Stimulated activated naive CD8-positive, alpha-beta T cell treated with anti-CD3 and anti-CD28 coated beads, Interleukin-15, Interleukin-2, amounts not matched to agents 100 ng/mL and 50 ng/mL, for 24 hours (primary cell): ENCODE measurements at regions not wholly inside any gene's neighbourhood (a gene's known extent, or its start where the extent isn't known, plus 50 kb on each side); places are given as distances from the start of the nearest gene placed in this dataset.

ENCODE experiments used
- H3K27ac Mint-ChIP-seq: one replicate; pipeline ENCODE4 v1.8.0; 2021; ENCODE audit warnings: mild to moderate bottlenecking, mixed read lengths
- H3K27me3 Mint-ChIP-seq: one replicate; pipeline ENCODE4 v1.8.0; 2021; ENCODE audit warnings: mixed read lengths
- H3K36me3 Mint-ChIP-seq: one replicate; pipeline ENCODE4 v1.8.0; 2021; ENCODE audit warnings: low read depth, mixed read lengths
- H3K4me1 Mint-ChIP-seq: one replicate; pipeline ENCODE4 v1.8.0; 2021; ENCODE audit warnings: low read depth, mixed read lengths
- H3K4me3 Mint-ChIP-seq: one replicate; pipeline ENCODE4 v1.8.0; 2021; ENCODE audit warnings: mild to moderate bottlenecking, mixed read lengths
- H3K9me3 Mint-ChIP-seq: one replicate; pipeline ENCODE4 v1.8.0; 2021; ENCODE audit warnings: mixed read lengths

DNA sequence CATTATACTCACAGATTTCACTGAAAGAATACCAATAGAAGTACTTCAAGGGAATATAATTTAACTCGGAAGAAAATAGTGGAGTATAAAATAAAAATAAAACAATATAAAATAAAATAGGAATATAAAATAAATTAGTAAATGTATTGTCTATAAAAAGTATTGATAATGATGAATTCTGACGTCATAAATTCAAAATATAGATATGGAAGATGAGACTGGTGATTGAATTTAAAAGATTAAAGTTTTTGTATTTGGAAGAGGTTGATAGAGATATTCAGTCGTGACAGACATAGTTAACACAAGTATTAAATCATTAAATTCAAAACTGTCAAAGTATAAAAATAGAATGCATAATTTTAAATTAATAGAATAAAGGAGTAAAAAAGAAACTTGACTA is 964.9 kb upstream of the C9orf72 start:
- H3K27me3 Mint-ChIP-seq, result no peaks in the 10 kb centered on the region
- peaks cover 9% of the 10 kb centered on the region for H3K9me3 Mint-ChIP-seq
- no peak overlapping the region for H3K27ac Mint-ChIP-seq
- no peaks in the 10 kb centered on the region for H3K4me1 Mint-ChIP-seq
- no peak overlapping the region for H3K4me3 Mint-ChIP-seq
- no peaks in the 10 kb centered on the region for H3K36me3 Mint-ChIP-seq

DNA sequence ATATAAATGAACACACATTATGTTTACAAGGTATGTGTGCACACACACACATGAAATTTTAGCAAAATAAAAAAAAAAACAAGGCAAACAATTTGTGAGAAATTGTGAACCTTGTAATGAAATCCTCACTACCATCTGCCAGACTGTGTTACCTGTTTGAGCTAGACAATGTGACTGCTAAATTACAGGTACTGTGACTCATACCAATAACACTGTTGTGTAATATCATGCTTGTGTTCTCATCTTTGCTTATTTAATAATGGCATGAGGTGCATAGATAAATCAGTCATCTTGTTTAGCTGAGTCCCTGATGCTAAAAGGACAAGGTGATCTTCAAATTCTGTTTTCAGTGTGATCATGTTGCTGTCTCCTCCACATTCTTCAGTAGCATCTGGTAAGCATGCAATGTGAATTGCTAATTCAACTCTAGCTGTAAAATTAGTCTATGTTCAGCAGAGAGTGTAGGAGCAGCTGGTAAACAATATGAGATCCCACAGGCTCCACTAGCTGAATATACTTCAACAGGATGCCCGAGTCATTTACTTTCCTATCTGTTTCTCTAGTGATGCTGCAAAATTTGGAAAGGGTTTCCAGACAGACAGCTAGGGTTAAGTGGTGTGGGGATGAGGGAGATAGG is 966.3 kb upstream of the C9orf72 start:
- no peaks in the 10 kb centered on the region for H3K4me1 Mint-ChIP-seq
- H3K36me3 Mint-ChIP-seq, result no peaks in the 10 kb centered on the region
- H3K9me3 Mint-ChIP-seq, result peaks cover 9% of the 10 kb centered on the region
- no peaks in the 10 kb centered on the region for H3K27me3 Mint-ChIP-seq
- no peak overlapping the region for H3K4me3 Mint-ChIP-seq
- H3K27ac Mint-ChIP-seq, result no peak overlapping the region

DNA sequence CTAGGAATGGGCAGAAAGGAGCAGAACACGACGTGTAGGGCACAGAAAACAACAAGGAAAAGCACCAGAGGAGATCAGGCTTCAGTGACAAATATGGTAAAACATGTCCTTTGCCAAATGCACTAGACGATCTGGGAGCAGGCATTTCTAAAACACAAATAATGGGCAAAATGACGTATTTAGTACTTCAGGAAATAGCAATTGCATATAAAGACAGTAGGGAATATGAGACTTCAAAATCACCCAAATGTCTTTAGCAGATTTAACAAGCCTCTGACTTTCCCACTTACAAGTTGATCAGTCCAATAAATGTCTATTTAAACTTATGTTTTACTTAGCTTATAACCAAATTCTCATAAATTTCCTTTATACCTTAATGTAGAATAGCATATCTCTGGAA is 969.6 kb upstream of the C9orf72 start:
- Mint-ChIP-seq H3K27me3 (no peaks in the 10 kb centered on the region), H3K4me3 (no peak overlapping the region), H3K27ac (no peak overlapping the region), H3K9me3 (peaks cover 9% of the 10 kb centered on the region), H3K36me3 (no peaks in the 10 kb centered on the region), H3K4me1 (no peaks in the 10 kb centered on the region)

DNA sequence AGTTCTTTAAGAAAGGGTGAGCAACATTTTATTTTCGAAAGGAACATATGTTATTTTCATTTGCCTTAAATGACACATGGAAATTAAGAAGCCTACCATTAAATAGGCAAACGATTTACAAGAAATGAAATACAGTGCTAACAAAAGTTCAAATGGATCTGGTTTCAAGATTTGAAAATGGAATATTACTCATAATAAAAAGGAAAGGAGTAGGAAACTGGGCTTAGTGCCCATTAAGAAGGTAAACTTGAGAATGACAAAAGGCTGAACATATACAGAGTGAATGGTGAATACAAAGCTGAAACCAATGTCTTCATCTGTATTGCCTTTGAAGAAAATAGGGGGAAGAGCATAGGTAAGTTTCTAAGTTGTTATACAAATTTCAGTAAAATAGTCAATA is 974.2 kb upstream of the C9orf72 start:
- no peaks in the 10 kb centered on the region for H3K36me3 Mint-ChIP-seq
- H3K4me1 Mint-ChIP-seq, result no peaks in the 10 kb centered on the region
- no peaks in the 10 kb centered on the region for H3K27me3 Mint-ChIP-seq
- H3K4me3 Mint-ChIP-seq, result no peak overlapping the region
- H3K9me3 Mint-ChIP-seq, result peaks cover 12% of the 10 kb centered on the region
- no peak overlapping the region for H3K27ac Mint-ChIP-seq

DNA sequence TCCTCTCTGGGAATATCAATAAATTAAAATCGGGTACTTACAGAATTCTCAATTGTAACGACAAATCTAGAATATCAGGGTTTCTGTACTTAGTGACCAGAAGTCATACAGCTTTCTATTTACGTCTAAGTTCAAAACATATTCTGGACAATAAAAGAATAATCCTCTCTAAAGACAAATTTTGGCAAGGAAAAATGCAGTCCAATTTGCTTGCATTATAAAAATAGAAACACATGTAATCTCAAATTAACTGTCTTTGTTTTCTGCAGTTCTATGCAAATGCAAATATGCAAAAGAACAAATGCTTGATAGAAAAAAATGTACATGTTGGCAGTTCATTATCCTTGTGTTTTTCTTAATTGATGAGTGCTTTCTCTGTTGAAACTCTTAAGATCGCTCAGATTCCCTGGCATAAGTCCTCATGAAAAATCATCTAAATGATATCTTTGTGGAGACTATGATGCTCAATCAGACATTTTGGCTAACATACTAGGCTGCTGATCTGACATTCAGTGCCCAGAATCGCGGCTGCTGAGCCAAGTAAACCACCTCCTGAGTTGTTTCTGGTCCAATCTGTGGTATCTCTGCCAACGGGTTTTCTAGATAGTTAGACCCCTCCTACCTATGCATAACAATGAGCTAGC is 990.1 kb upstream of the C9orf72 start:
- no peaks in the 10 kb centered on the region for H3K36me3 Mint-ChIP-seq
- H3K27me3 Mint-ChIP-seq, result no peaks in the 10 kb centered on the region
- no peaks in the 10 kb centered on the region for H3K4me1 Mint-ChIP-seq
- H3K4me3 Mint-ChIP-seq, result no peak overlapping the region
- no peak overlapping the region for H3K27ac Mint-ChIP-seq
- H3K9me3 Mint-ChIP-seq, result peaks cover 10% of the 10 kb centered on the region

DNA sequence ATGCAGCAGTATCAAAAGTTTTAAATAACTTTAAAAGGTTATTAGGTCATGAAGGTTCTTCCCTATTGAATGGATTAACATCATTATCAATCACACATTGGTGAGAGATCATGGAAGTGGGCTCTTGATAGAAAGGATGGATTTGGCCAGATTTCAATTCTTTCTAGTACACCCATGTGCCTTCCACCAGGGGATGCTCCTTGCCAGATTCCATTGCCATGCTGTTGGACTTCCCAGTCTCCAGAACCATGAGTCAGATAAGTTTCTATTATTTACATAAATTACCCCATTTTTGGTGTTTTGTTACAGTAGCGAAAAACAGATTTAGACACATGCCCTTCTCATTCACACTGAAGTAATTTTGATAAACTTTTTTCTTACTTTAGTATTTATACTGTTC is 1010.6 kb upstream of the C9orf72 start:
- no peaks in the 10 kb centered on the region for H3K27me3 Mint-ChIP-seq
- H3K4me1 Mint-ChIP-seq, result no peaks in the 10 kb centered on the region
- no peak overlapping the region for H3K4me3 Mint-ChIP-seq
- no peaks in the 10 kb centered on the region for H3K36me3 Mint-ChIP-seq
- no peak overlapping the region for H3K27ac Mint-ChIP-seq
- peaks cover 16% of the 10 kb centered on the region for H3K9me3 Mint-ChIP-seq

DNA sequence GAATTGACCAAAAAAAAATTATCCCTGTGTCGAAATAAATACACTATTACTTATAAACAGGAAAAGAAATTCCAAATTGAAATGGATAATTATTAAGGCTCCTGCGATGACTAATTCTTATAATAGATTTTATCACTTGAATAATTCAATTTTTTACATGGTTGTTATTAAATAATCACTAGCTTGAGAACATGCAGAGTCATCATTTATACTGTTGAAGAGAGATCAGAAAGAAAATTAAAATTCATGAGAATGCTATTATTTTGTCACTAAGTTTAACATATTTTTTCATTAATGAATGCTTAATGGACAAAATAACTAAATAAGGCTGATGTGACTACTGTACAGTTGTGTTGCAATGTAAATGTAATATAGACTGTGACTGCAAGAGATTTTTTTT is 1011.3 kb upstream of the C9orf72 start:
- Mint-ChIP-seq H3K27me3 (no peaks in the 10 kb centered on the region), H3K36me3 (no peaks in the 10 kb centered on the region), H3K4me3 (no peak overlapping the region), H3K9me3 (peaks cover 16% of the 10 kb centered on the region), H3K4me1 (no peaks in the 10 kb centered on the region), H3K27ac (no peak overlapping the region)

DNA sequence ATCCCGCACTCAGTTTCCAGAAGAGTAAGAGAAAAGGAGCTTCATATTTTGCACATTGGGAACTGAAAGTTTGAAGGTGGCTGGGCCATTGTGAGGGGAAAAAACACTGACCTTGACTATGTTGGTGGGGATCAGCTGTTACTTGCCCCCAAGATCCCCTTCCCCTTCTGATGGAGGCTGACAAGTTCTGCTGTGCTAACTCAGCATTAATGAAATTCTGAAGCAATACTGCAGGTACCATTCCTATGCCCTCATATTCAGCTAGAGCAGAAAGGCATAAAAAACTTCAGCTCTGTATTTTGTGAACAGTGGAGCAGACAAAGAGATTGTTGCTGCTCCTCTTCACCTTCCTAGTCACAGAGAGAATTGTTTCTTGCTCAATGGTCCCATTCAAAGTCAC is 1013.8 kb upstream of the C9orf72 start:
- no peak overlapping the region for H3K4me3 Mint-ChIP-seq
- no peaks in the 10 kb centered on the region for H3K27me3 Mint-ChIP-seq
- peaks cover 10% of the 10 kb centered on the region for H3K9me3 Mint-ChIP-seq
- no peak overlapping the region for H3K27ac Mint-ChIP-seq
- no peaks in the 10 kb centered on the region for H3K4me1 Mint-ChIP-seq
- H3K36me3 Mint-ChIP-seq, result no peaks in the 10 kb centered on the region

DNA sequence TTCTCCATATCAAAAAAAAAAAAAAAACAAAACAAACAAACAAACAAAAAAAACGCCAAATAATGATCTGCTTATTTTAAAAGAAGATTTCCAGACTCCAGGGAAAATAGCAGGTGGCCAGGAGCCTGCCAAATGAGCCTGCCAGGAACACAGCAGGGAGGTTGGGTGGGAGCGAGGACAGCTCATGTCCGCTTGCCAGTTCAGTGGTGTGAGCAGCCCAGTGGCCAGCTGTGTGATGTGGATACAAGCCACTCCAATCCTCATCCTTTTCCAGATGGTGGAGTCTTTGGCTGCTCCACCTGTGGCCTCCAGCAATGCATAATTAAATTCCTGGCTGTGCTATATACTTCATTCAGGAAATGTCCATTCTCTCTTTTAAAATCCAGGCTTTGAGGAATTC is 1025.1 kb upstream of the C9orf72 start:
- Mint-ChIP-seq H3K27me3 (no peaks in the 10 kb centered on the region), H3K4me3 (no peak overlapping the region), H3K9me3 (no peaks in the 10 kb centered on the region), H3K4me1 (no peaks in the 10 kb centered on the region), H3K36me3 (no peaks in the 10 kb centered on the region), H3K27ac (no peak overlapping the region)

DNA sequence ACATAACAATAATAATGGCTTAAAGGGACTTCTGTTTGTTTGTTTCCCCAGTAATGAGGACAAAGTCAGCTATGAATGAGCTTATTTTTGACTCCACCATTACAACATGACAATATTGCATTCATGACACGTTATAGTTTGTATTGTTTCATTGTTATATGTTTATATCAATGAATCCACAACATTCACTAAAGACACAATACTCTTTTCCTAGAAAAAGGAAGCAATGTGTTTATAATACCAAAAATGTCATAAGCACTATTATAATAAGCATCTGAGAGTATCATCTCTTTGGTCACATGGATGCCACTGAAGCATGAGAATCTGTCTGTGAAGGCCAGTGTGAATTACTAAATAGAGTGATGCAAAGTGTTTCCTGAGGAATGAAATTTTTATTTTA is 1026.9 kb upstream of the C9orf72 start:
- Mint-ChIP-seq H3K27ac (no peak overlapping the region), H3K4me1 (no peaks in the 10 kb centered on the region), H3K36me3 (no peaks in the 10 kb centered on the region), H3K9me3 (no peaks in the 10 kb centered on the region), H3K27me3 (no peaks in the 10 kb centered on the region), H3K4me3 (no peak overlapping the region)

DNA sequence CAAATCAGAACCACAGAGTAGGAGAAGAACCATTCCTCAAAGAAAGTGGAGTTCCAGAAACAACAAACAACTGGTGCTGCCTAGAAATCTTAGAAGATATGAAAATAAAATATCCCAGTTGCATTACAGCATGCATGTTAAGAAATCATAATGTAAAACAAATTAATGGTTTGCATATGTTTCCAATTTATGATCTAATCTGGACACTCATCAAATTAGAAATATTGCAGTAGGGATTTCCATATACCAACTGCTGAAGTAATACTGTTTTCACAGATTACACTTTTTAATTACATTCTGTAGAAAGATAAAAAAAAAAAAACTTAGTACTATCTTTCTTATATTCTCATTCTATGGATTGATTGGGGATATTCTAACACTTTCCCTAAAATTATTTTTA is 1034.6 kb upstream of the C9orf72 start:
- Mint-ChIP-seq H3K36me3 (no peaks in the 10 kb centered on the region), H3K4me3 (no peak overlapping the region)

DNA sequence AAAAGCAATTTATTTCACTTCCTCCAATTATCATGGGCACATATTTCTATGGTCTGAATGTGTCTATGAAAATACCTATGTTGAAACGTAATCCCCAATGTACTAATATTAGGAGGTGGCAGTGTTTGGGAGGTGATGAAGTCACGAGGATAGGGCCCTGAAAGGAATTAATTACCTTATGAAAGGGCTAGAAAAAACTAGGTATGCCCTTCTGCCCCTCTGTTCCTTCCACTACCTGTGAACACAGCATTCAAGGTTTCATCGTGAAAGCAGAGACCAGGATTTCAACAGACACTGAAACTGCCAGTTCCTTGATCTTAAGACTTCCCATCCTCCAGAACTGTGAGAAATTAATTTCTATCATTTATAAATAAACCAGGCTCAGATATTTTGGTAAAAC is 1037.1 kb upstream of the C9orf72 start:
- no peaks in the 10 kb centered on the region for H3K36me3 Mint-ChIP-seq
- H3K27me3 Mint-ChIP-seq, result no peaks in the 10 kb centered on the region
- no peak overlapping the region for H3K27ac Mint-ChIP-seq
- H3K4me3 Mint-ChIP-seq, result no peak overlapping the region
- H3K4me1 Mint-ChIP-seq, result no peaks in the 10 kb centered on the region
- no peaks in the 10 kb centered on the region for H3K9me3 Mint-ChIP-seq

More for the DNA sequence above, 1034.6 kb upstream of the C9orf72 start:
- Mint-ChIP-seq H3K4me1 (no peaks in the 10 kb centered on the region), H3K27me3 (no peaks in the 10 kb centered on the region), H3K27ac (no peak overlapping the region), H3K9me3 (no peaks in the 10 kb centered on the region)

DNA sequence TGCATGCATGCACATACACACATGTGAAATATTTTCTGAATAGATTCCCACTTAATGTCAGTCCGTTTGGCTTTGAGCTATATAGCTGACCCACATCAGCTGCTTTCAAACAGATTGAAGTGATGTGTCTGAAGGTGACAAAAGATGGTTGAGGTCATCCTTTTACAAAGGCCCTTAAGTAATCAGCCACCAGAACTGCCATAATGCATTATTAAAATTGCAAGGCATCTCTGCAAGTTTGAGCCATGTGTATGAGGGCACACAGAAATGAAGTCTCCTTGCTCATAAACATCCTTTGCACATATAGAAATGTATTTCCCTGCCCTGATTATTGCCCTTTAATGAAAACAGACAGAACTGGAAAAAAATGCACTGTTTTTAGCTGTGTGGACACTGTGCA is 1043.0 kb upstream of the C9orf72 start:
- Mint-ChIP-seq H3K36me3 (no peaks in the 10 kb centered on the region), H3K9me3 (no peaks in the 10 kb centered on the region), H3K4me1 (no peaks in the 10 kb centered on the region), H3K4me3 (no peak overlapping the region), H3K27me3 (no peaks in the 10 kb centered on the region), H3K27ac (no peak overlapping the region)

DNA sequence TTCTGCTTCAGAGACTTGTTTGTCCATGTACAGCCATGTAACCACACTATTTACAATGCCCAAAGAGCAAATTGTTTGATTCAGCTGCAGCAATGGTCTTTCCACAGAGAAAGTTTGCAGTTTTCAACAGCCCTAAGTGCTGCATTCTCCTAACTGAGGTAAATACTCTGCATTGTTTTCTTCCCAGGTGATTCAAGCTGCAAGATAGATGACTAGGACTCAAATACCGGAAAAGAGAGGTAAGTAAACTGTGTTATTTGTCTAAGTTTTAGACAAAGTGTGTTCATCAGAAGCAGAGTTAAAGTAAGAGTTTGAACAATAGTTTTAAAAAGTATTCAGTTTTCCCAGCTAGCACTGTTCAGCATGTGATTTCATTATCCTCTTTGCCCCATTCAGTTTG is 1046.7 kb upstream of the C9orf72 start:
- Mint-ChIP-seq H3K27me3 (no peaks in the 10 kb centered on the region), H3K4me1 (no peaks in the 10 kb centered on the region), H3K36me3 (no peaks in the 10 kb centered on the region), H3K4me3 (no peak overlapping the region), H3K9me3 (peaks cover 6% of the 10 kb centered on the region), H3K27ac (no peak overlapping the region)

DNA sequence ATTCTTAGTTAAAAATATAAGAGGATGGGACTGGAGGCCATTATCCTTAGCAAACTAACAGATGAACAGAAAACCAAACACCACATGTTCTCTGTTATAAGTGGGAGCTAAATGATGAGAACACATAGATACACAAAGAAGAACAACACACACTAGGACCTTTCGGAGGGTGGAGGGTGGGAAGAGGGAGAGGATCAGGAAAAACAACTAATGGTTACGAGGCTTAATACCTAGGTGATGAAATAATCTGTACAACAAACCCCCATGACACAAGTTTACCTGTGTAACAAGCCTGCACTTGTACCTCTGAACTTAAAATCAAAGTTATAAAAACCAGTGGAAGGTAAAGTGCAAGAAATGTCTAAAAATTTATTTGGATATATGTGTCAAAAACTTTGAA is 1047.4 kb upstream of the C9orf72 start:
- Mint-ChIP-seq H3K27me3 (no peaks in the 10 kb centered on the region), H3K36me3 (no peaks in the 10 kb centered on the region)

DNA sequence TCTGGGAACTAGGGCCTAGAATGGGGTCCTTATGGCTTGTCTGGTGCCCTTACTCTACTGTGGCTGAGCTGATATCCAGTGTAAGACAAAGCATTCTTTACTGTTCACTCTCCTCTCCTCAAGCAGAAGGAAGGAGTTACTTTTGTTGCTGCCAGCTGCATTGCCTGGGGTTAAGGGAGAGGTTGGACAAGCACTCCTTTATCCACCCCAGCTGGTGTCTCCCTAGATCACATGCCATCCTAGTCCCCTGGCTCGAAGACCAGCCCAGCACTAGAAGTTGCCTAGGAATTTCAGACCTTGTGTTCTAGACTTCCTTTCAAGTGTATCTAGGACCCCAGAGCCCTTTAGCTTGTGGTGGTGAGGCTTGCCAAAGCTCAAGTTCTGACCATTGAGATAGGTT is 1051.5 kb upstream of the C9orf72 start:
- peaks cover 10% of the 10 kb centered on the region for H3K9me3 Mint-ChIP-seq
- H3K27me3 Mint-ChIP-seq, result no peaks in the 10 kb centered on the region
- H3K4me3 Mint-ChIP-seq, result no peak overlapping the region
- no peaks in the 10 kb centered on the region for H3K4me1 Mint-ChIP-seq
- H3K36me3 Mint-ChIP-seq, result no peaks in the 10 kb centered on the region
- H3K27ac Mint-ChIP-seq, result no peak overlapping the region

More for the DNA sequence above, 1047.4 kb upstream of the C9orf72 start:
- no peaks in the 10 kb centered on the region for H3K4me1 Mint-ChIP-seq
- H3K9me3 Mint-ChIP-seq, result peaks cover 6% of the 10 kb centered on the region
- no peak overlapping the region for H3K27ac Mint-ChIP-seq
- no peak overlapping the region for H3K4me3 Mint-ChIP-seq
